ENCODE measurements at regions not wholly inside any gene's neighbourhood (a gene's known extent, or its start where the extent isn't known, plus 50 kb on each side); places are given as distances from the start of the nearest gene placed in this dataset.

- Histone ChIP-seq H3K36me3 (ENCODE audit: insufficient read depth, low read length, poor library complexity, severe bottlenecking) (no peaks in the 10 kb centered on the region), H3K9me3 (ENCODE audit: low read depth, low read length, poor library complexity, severe bottlenecking) (no peaks in the 10 kb centered on the region), H3K27me3 (replicated peaks; ENCODE audit: insufficient read depth, low read depth, low read length, poor library complexity) (no peaks in the 10 kb centered on the region), H3K4me3 (ENCODE audit: low read depth, low read length, poor library complexity, severe bottlenecking) (no peak overlapping the region), H3K4me1 (ENCODE audit: insufficient read depth, low read length, poor library complexity, severe bottlenecking) (peaks cover 26% of the 10 kb centered on the region), H3K27ac (ENCODE audit: low read depth, low read length, poor library complexity, severe bottlenecking) (no peak overlapping the region)
- no peak for DNase-seq (ENCODE audit: low spot score)
- POLR2A ChIA-PET (ENCODE audit: low non-redundant PET), result no interaction called here
- BruUV-seq (replicated peaks), result no TSS peak
- CTCF ChIA-PET, result no interaction called here
- intact Hi-C loops (cut with micrococcal nuclease; ENCODE audit: unreplicated experiment), result no loop called here
- TF ChIP-seq CTCF (conservative IDR thresholded peaks at IDR 0.05; ENCODE audit: low read depth, low read length), result no peak
- no peak for TF ChIP-seq EZH2 (IDR thresholded peaks at IDR 0.05; ENCODE audit: borderline replicate concordance, low read depth, low read length, poor library complexity, severe bottlenecking)
Observed at GRCh38 chr4:31054295-31054694, 334.1 kb downstream of the PCDH7 start.

GRCh38 chr4:31058656-31059055 is 338.5 kb downstream of the PCDH7 start:
- H3K9me3 ChIP-seq (ENCODE audit: low read depth, low read length, poor library complexity, severe bottlenecking), result no peaks in the 10 kb centered on the region
- no TSS peak for BruUV-seq (replicated peaks)

GRCh38 chr4:31059753-31060522 is 339.8 kb downstream of the PCDH7 start:
- Histone ChIP-seq H3K4me3 (ENCODE audit: low read depth, low read length, poor library complexity, severe bottlenecking) (no peak overlapping the region), H3K36me3 (ENCODE audit: insufficient read depth, low read length, poor library complexity, severe bottlenecking) (no peaks in the 10 kb centered on the region), H3K27ac (ENCODE audit: low read depth, low read length, poor library complexity, severe bottlenecking) (no peak overlapping the region), H3K4me1 (ENCODE audit: insufficient read depth, low read length, poor library complexity, severe bottlenecking) (peaks cover 34% of the 10 kb centered on the region), H3K27me3 (replicated peaks; ENCODE audit: insufficient read depth, low read depth, low read length, poor library complexity) (no peaks in the 10 kb centered on the region), H3K9me3 (ENCODE audit: low read depth, low read length, poor library complexity, severe bottlenecking) (no peaks in the 10 kb centered on the region)
- peak; percentile 33 for DNase-seq (ENCODE audit: low spot score)
- ChIA-PET POLR2A (ENCODE audit: low non-redundant PET) (interaction anchor here (1.1 kb wide), 1 partner anchor 11 kb away, joined by 3 read pairs; no protein-coding TSS in a partner anchor), CTCF (no interaction called here)
- no TSS peak for BruUV-seq (replicated peaks)
- intact Hi-C loops (cut with micrococcal nuclease; ENCODE audit: unreplicated experiment), result no loop called here
- TF ChIP-seq CTCF (conservative IDR thresholded peaks at IDR 0.05; ENCODE audit: low read depth, low read length) (no peak), EZH2 (IDR thresholded peaks at IDR 0.05; ENCODE audit: borderline replicate concordance, low read depth, low read length, poor library complexity, severe bottlenecking) (no peak)

More at GRCh38 chr4:31058656-31059055, 338.5 kb downstream of the PCDH7 start:
- POLR2A ChIA-PET (ENCODE audit: low non-redundant PET), result no interaction called here
- Histone ChIP-seq H3K27ac (ENCODE audit: low read depth, low read length, poor library complexity, severe bottlenecking) (no peak overlapping the region), H3K4me3 (ENCODE audit: low read depth, low read length, poor library complexity, severe bottlenecking) (no peak overlapping the region), H3K4me1 (ENCODE audit: insufficient read depth, low read length, poor library complexity, severe bottlenecking) (peaks cover 33% of the 10 kb centered on the region), H3K27me3 (replicated peaks; ENCODE audit: insufficient read depth, low read depth, low read length, poor library complexity) (no peaks in the 10 kb centered on the region), H3K36me3 (ENCODE audit: insufficient read depth, low read length, poor library complexity, severe bottlenecking) (no peaks in the 10 kb centered on the region)
- intact Hi-C loops (cut with micrococcal nuclease; ENCODE audit: unreplicated experiment), result no loop called here
- no peak for TF ChIP-seq EZH2 (IDR thresholded peaks at IDR 0.05; ENCODE audit: borderline replicate concordance, low read depth, low read length, poor library complexity, severe bottlenecking)
- CTCF ChIA-PET, result no interaction called here
- DNase-seq (ENCODE audit: low spot score), result peak; percentile 26

- TF ChIP-seq EZH2 (IDR thresholded peaks at IDR 0.05; ENCODE audit: borderline replicate concordance, low read depth, low read length, poor library complexity, severe bottlenecking) (no peak), CTCF (conservative IDR thresholded peaks at IDR 0.05; ENCODE audit: low read depth, low read length) (no peak)
- CTCF ChIA-PET, result no interaction called here
- Histone ChIP-seq H3K27me3 (replicated peaks; ENCODE audit: insufficient read depth, low read depth, low read length, poor library complexity) (no peaks in the 10 kb centered on the region), H3K4me3 (ENCODE audit: low read depth, low read length, poor library complexity, severe bottlenecking) (no peak overlapping the region), H3K36me3 (ENCODE audit: insufficient read depth, low read length, poor library complexity, severe bottlenecking) (no peaks in the 10 kb centered on the region), H3K9me3 (ENCODE audit: low read depth, low read length, poor library complexity, severe bottlenecking) (no peaks in the 10 kb centered on the region), H3K27ac (ENCODE audit: low read depth, low read length, poor library complexity, severe bottlenecking) (no peak overlapping the region), H3K4me1 (ENCODE audit: insufficient read depth, low read length, poor library complexity, severe bottlenecking) (peaks cover 70% of the 10 kb centered on the region)
- DNase-seq (ENCODE audit: low spot score), result no peak
- intact Hi-C loops (cut with micrococcal nuclease; ENCODE audit: unreplicated experiment), result no loop called here
- POLR2A ChIA-PET (ENCODE audit: low non-redundant PET), result no interaction called here
- no TSS peak for BruUV-seq (replicated peaks)
Observed at GRCh38 chr4:31065086-31065485, 344.9 kb downstream of the PCDH7 start.
